GM21529 (cell line): ENCODE measurements at regions not wholly inside any gene's neighbourhood (a gene's known extent, or its start where the extent isn't known, plus 50 kb on each side); places are given as distances from the start of the nearest gene placed in this dataset.
"Not testable (repeated sequence)": the region's sequence is repeated elsewhere in the genome, so short reads cannot be mapped to it uniquely, and the experiment has no call there.

Experiments used
- ATAC-seq: cut with Tn5 transposase; IDR thresholded peaks from one replicate; pipeline ENCODE4 v1.9.1; 2021; ENCODE audit not compliant: unreplicated experiment

DNA sequence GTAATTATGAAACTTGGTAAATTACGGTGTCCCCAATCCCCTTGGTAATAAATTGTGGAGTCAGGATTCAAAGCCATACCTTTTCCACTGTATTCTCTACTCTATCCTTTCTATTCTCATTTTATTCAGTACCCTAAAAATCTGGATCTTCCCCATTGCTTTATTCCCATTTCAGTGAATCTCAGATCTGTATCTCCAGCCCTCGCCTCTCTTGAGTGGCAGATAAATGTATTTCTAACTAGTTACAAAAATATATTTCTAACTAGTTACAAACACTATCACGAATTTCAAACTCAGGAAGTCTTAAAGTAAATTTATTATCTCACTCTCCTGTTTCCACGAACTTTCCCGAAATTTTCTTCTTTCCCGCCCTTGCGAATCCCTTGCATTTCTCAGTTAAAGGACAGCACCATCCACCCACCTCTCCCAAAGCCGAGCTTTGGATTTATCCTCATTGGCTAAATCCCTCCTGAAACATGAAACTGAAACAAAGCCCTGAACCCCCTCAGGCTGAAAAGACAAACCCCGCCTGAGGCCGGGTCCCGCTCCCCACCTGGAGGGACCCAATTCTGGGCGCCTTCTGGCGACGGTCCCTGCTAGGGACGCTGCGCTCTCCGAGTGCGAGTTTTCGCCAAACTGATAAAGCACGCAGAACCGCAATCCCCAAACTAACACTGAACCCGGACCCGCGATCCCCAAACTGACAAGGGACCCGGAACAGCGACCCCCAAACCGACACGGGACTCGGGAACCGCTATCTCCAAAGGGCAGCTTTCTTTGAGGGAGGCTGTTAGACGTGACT is 164.3 kb upstream of the PABPC3 start:
- ATAC-seq = no peak

DNA sequence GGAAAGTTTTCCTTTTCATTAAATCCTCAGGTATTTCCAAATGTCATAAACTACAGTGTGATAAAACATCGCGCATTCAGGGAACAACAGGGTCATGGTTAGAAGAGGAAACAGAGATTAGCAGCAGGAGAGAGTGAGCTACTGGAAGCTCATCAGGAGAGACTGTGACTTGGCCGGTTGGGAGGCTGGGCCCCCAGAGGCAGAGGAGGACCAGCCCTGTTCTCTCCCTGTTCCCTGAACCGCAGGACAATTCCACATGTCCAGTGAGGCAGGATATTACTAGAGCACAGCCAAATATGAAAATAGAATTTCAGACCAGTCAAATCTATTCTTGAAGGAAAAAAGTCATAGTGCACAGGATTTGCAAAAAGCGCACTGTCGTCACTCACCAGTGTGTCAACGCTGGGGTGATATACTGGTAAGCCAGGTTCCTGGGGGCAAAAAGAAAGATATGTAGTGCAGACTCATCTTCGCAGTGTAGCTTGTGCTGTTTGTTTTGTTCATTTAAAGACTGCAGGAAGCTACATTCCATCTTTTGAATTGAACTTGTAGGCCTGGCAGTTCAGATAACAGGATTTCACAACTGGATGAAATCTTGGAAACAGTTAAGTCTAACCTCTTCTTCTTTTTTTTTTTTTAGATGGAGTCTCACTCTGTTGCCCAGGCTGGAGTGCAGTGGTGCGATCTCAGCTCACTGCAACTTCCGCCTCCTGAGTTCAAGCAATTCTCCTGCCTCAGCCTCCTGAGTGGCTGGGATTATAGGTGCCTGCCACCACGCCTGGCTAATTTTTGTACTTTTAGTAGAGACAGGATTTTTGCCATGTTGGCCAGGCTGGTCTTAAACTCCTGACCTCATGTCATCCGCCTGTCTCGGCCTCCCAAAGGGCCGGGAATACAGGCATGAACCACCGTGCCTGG is 162.6 kb upstream of the PABPC3 start:
- ATAC-seq = not testable (repeated sequence)

DNA sequence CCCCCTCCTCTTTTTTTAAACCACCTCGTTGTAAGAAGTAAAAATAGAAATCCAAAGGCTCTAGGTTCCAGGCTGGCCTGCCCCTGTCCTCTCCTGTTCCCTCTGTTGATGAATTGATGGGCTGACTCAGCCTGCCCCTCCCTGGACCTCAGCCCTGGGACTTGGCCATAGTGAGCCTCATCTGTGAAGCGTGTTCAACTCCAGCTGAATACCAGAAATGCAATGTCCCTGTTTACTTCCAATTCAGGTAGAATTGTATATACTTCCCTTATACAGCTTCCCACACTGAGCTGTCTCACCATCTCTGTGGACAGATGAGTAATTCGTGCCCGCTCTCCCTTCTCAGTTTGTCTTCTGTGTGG is 161.9 kb upstream of the PABPC3 start:
- not testable (repeated sequence) for ATAC-seq

DNA sequence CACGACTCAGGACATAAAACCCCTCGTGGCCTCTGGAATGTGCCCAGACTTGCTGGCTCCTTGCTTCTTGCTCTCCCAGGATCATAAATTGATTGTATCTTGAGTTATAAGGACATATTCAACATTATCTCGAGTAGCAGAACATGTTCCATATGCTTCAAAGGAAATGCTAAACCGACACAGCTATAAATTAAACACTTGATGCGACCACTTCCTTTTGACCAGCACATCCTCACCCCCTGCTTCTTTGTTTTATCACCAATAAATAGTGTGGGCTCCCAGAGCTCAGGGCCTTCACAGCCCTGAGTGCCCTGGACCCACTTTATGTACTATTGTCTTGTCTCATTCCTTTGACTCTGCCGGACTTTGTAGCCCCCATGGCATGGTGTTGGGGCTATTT is 157.0 kb upstream of the PABPC3 start:
- ATAC-seq = no peak

DNA sequence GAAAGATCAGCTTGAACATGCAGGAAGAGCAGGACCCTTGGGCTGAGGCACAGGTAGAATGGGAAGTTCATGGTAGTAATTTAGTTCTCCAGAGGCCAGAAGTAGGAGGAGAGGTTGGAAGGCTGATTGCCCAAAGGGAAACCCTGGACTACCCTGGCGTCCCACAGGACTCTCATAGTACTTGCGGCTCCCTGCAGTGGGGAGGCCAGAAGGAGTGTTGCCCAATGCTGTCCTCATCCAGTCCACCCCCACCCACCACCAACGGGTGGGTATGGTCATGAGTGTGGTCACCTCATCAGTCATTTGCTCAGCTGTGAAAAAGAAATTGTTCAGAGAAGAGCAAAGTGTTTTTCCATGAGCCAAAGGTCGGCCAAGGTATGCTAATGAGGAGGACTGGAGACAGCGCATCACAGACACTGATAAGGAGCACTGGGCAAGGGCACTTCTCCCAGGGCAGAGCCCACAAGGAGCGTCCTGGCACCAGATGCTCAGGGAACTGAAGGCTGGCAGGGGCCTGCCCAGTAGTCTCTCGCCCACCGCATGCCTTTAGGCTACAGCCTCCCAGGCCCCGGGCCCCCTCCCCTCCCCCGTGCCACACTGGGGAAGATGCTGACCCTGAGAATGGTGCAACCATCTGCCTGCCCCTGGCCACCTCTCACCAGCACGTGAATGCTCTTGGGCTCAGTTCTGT is 154.8 kb upstream of the PABPC3 start:
- not testable (repeated sequence) for ATAC-seq

DNA sequence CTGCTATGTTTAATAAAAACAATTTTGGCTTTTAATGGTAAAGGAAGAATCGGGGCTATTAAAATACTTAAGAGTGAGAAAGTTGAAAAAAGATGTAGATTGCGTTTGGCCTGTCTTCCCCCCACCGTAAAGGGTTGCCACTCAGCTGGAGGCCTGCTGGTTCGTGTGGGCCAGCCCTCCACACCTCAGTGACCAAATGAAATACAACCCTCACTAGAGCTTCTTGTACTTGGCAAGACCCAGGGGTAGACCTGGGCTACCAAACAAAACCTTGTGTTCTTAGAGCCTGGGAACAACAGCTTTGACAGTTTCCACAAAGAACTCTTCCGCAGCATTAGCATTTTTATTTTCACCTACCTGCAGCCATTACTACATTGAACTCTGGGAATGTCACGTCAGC is 152.8 kb upstream of the PABPC3 start:
- ATAC-seq = no peak

DNA sequence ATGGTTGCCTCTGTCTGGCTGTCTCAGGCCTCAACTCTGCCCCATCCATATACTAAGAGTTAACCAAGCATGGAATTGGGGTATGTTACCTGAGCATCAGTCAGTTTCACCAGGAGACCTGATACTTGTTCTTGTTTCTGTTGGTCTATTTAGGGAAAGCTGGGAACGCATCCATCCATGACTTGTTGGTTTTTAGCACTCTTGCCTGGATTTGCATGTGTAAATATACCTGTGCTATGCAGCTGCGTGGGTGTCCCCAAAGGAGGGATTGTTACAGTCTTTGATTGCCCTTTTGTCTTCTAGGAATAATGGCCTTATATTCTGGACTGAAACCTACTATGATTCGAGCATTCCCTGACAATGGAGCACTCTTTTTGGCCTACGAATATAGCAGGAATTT is 151.9 kb upstream of the PABPC3 start:
- ATAC-seq = not testable (repeated sequence)

DNA sequence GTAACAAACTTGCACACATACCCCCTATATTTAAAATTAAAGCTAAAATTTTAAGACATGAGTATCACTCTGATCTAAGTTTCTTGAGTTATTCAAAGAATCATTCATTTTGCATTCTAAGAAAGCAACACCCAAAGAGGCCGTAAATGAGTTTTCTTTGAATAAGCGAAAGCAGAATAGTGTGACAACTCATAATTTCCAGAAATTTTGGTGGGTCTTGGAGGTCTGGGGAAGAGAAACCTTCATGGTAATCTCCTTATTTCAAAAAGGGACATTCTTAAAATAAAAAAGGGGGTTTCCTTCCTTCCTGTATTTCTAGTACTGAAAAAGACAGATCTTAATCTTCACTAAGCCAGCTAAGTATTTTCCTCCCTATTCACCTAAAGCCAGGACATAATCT is 147.0 kb upstream of the PABPC3 start:
- not testable (repeated sequence) for ATAC-seq

DNA sequence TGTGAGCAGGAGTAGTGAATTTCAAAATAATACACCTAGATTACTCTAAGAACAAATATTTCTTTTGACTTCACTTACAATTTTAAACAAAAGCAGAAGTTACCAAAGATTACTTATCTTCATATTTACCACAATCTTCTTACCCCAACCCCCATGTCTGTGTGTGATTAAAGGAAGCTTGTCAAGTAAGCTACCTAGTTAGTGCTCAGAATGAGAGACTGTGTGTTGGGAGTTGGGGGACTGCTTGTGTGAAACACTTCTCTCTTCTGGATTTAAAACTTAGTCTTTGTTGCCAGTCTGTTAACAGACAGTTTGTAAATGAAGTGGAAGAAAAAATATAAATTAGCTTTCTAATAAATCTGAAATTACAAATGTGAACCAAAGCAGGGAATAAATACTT is 145.3 kb upstream of the PABPC3 start:
- not testable (repeated sequence) for ATAC-seq

DNA sequence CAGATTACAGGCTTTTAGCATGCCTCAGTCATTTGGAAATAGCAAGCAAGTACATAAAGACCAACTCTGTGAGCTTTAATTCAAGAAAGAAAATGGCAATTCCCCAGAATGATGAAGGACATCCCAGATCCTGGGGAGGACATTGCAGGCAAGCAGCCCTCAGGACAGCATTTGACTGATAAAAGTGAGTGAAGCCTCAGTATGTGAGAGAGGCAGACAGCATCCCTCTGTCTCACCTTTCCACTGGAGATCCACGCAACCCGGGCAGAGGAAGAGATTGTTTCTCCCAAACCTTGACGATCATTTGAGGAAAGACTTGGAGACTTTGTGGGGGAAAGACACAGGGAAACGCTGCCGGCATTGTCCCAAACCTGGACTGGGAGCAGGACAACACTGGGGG is 128.0 kb upstream of the PABPC3 start:
- ATAC-seq = not testable (repeated sequence)

DNA sequence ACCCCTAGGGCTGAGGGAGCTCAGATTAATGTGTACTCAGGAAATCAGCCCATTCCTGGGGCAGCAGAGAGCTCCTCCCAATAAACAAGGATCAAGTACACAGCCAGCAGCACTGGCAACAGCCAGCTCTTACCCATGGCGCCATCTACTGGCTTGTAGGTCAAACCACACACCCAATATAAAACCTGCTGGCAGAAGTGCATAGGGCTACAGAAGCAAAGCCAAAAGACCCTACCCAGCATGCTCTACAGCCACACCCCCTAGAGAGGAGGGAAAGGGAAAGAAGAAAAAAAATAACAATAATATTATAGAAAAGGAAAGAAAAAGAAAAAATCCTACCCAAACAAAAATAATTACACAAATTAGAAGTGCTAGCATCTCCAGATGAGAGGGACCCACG is 127.5 kb upstream of the PABPC3 start:
- ATAC-seq = not testable (repeated sequence)

DNA sequence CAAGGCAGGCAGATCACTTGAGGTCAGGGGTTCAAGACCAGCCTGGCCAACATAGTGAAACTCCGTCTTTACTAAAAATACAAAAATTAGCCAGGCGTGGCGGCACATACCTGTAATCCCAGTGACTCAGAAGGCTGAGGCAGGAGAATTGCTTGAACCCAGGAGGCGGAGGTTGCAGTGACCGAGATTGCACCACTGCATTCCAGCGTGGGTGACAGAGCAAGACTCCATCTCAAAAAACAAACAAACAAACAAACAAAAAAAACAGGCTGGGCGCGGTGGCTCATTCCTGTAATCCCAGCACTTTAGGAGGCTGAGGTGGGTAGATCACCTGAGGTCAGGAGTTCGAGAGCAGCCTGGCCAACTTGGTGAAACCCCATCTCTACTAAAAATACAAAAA is 122.8 kb upstream of the PABPC3 start:
- ATAC-seq = not testable (repeated sequence)

DNA sequence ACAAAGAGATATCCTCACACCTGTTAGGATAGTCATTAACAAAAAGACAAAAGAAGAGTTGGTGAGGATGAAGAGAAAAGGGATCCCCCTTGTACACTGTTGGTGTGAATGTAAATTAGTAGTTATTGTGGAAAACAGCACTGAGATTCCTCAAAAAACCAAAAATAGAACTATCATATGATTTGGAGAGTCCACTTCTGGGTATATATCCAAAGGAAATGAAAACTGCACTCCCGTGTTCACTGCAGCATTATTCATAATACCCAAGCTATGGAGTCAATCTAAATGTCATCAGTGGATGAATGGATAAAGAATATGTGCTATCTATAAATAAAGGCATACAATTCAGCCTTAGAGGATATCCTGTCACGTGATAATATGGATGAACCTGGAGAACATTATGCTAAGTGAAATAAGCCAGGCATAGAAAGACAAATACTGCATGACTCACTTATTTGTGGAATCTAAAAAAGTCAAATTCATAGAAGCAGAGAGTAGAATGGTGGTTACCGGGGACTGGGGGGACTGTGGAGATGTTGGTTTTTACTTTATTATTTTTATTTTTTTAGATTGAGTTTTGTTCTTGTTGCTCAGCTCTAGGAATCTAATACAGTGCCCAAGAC is 114.6 kb upstream of the PABPC3 start:
- ATAC-seq = not testable (repeated sequence)

DNA sequence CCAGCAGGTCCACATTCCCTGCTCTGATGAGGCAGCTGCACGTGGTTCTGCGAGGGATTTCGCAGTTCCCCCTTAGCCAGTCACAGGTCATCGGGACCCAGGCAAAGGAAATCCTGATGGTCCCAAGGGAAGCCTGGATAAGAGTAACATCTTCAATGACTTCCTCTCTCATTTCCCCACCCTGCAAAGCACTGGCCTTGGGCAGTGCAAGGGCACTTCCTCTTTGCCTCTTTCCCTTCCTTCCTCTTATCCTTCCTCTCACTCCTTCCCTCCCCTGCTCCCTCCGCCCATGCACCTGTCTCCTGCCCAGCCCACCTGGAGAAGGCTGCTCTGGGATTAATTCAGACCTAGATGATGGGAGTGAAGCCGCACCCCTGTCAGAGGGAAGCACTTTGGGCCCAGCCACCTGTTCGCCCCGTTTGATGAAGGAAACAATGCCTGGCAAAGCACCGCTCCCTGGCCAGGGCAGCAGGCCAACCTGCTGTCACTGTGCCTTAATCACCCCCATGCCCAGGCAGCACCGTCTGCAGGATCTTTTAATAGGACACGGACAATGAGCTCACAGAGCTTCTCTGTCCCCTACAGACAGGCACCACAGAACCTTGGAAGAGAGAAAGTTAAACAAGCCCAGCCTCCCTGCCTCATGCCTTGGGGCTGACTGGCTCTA is 113.5 kb upstream of the PABPC3 start:
- ATAC-seq = no peak

DNA sequence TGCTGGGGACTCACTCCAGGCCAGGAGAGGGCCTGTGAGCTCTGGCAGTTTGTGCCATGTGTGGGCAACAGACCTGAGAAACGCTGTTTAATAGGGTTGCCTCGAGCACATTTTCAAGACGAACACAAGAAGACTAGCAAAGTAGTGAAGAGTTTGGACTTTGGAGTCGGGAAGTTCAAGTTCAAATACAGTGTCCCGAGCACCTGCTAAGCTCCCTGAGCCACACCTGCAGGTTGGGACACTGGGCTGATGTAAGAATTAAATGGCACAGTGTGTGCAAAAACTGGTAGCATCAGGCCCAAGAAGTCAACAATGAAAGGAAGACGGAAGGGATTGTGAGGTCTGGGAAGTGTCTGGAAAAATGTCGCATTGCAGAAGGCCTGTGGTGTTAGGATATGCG is 112.8 kb upstream of the PABPC3 start:
- ATAC-seq = no peak

DNA sequence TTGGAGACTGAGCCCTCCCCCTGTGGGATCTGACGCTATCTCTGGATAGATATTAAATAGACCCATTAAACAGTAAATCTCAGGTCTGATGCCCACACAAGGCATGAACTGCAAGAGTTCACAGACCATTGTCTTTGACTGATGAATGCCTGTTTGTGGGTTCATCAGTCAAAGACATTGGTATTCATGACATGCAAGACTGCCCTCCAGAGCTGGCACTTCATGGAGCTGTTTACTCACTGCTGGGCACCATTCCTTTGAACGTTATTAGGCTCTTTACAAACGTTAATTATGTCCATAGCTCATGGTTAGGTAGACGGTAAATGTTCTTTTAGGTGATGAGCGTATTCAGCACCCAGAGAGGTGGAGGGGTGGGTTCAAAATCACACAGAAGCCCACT is 111.8 kb upstream of the PABPC3 start:
- no peak for ATAC-seq

DNA sequence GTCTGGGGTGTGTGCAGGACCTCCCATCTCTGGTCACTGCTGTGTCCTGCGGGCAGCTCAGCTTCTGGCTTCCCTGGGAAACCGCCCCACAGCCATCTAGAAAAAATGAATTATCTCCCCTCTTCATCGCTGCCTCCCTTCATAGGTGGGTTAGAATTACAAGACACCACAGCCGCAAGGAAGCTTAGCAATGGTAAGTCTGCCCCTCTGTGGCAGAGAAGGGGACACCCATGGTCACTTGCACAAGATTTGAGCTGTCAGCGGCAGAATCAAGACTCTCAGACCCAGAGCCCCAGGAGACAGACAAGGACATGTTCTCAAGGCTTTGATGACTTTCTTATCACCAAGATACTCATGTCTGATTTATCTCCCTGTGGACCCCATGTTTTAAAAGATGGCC is 110.8 kb upstream of the PABPC3 start:
- ATAC-seq = no peak

DNA sequence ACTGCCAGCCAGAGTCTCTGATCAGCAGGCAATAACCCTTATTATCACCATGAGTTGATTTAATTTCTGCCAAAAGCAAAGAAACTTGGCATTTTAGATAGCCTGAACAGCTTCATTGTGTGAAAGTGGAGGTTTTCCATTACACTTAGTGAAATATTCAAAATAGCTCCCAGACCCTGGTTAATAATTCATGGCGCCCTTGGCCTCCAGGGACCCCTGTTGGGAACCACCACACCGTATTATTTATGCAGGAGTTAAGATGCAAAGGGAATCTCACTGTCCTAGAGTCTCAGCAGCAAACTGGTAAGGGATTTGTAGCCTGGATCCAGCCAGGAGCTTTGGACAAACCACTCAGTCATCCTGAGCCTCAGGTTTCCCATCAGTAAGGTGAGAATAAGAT is 110.0 kb upstream of the PABPC3 start:
- no peak for ATAC-seq

DNA sequence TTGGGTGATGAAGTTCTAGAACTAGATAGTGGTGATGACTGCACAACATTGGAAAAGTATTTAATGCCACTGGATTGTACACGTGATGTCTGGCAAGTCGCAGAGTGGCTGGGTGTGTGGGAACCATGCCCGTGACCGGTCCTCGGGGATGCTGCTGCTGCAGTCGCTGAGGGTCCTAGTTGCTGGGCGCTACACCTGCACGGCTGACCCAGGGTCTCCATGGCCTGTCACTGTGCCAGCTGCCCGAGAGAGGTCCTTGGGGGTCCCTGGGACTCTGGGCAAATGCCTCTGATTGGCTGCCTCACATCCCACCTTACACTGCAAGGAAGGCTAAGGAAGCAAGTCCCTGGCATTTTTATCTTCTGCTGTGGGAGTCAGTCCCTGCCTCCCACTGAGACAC is 109.1 kb upstream of the PABPC3 start:
- no peak for ATAC-seq

DNA sequence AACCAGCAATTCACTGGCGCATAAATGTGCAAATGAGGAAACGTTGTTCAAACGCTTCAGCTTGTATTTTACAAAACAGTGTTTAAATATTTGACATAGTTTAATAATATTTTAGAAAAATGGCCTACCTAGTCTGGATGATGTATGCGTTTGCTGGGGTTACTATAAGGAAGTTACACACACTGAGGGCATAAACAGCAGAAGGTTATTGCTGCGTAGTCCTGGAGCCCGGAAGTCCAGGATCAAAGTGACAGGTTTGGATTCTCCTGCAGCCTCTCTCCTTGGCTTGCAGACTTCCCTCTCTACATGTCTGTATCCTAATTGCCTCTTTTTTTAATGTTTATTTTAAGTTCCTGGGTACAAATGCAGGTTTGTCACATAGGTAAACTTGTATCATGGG is 106.0 kb upstream of the PABPC3 start:
- not testable (repeated sequence) for ATAC-seq

DNA sequence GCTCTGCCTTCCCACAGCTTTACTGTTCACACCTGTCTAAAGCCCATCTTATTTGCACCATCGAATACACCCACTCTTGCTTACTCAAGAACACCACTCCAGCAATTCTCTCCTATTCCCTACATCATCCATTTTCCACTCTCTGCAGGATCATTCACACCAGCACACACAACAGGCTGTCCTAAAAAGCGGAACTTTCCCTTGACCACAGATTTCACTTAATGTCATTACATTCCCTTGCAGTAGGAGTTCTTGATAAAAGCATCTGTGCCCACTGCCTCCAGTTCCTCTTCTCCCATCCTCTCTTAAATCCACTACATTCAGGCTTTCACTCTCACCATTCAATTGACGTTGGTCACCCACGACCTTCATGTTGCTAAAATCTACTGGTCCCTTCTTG is 103.0 kb upstream of the PABPC3 start:
- ATAC-seq = not testable (repeated sequence)
